ENCODE measurements at regions not wholly inside any gene's neighbourhood (a gene's known extent, or its start where the extent isn't known, plus 50 kb on each side); places are given as distances from the start of the nearest gene placed in this dataset.

DNA sequence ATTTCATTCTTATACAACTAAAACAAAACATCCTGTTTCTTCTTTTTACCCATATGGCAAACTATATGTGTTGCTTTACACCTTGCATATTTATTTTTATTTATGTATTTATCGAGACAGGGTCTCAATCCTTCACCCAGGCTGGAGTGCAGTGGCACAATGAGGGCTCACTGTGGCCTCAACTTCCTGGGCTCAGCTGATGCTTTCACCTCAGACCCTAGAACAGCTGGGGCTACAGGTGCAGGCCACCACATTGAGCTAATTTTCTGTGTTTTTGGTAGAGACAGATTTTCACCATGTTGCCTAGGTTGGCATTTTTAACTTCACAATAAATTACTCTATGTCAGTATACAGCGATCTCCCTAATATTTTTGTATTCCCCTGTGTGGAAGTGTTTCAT lies 522.0 kb downstream of the MBD2 start:
- no peaks in the 10 kb centered on the region for H3K9me3 Mint-ChIP-seq (ENCODE audit: unreplicated experiment)
- no peak for DNase-seq (ENCODE audit: low spot score)
- no peak overlapping the region for H3K4me3 Mint-ChIP-seq (ENCODE audit: unreplicated experiment)
- no peaks in the 10 kb centered on the region for H3K27me3 Mint-ChIP-seq (ENCODE audit: unreplicated experiment)
- no peak overlapping the region for H3K27ac Mint-ChIP-seq (ENCODE audit: unreplicated experiment)
- TF ChIP-seq, protein P1, sequence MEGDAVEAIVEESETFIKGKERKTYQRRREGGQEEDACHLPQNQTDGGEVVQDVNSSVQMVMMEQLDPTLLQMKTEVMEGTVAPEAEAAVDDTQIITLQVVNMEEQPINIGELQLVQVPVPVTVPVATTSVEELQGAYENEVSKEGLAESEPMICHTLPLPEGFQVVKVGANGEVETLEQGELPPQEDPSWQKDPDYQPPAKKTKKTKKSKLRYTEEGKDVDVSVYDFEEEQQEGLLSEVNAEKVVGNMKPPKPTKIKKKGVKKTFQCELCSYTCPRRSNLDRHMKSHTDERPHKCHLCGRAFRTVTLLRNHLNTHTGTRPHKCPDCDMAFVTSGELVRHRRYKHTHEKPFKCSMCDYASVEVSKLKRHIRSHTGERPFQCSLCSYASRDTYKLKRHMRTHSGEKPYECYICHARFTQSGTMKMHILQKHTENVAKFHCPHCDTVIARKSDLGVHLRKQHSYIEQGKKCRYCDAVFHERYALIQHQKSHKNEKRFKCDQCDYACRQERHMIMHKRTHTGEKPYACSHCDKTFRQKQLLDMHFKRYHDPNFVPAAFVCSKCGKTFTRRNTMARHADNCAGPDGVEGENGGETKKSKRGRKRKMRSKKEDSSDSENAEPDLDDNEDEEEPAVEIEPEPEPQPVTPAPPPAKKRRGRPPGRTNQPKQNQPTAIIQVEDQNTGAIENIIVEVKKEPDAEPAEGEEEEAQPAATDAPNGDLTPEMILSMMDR (IDR thresholded peaks at IDR 0.05; ENCODE audit: unreplicated experiment) = no peak
- no peaks in the 10 kb centered on the region for H3K36me3 Mint-ChIP-seq (ENCODE audit: low read depth, unreplicated experiment)
- peaks cover 6% of the 10 kb centered on the region for H3K4me1 Mint-ChIP-seq (ENCODE audit: unreplicated experiment)

DNA sequence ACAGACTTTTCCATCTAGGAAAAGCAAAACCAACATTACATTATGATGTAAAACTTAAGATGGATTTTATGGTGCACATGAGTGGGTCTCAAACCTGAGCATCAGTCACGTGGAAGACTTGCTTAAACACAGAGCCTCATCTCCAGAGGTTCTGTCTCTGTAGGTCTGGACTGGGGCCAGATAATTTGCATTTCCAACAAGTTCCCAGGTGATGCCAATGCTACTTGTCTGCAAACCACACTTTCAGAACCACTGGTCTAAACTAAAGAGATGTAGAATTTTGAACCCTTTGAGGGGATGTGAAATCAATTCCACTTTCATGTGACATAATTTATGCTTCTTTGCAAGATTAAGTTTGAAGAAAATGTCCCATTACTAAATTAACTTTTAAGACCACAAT lies 522.8 kb downstream of the MBD2 start:
- Mint-ChIP-seq H3K27ac (ENCODE audit: unreplicated experiment) (no peak overlapping the region), H3K27me3 (ENCODE audit: unreplicated experiment) (no peaks in the 10 kb centered on the region), H3K9me3 (ENCODE audit: unreplicated experiment) (no peaks in the 10 kb centered on the region), H3K4me1 (ENCODE audit: unreplicated experiment) (peaks cover 6% of the 10 kb centered on the region), H3K36me3 (ENCODE audit: low read depth, unreplicated experiment) (no peaks in the 10 kb centered on the region), H3K4me3 (ENCODE audit: unreplicated experiment) (no peak overlapping the region)
- DNase-seq (ENCODE audit: low spot score) = no peak
- TF ChIP-seq, protein P1 (IDR thresholded peaks at IDR 0.05; ENCODE audit: unreplicated experiment) = no peak

- Mint-ChIP-seq H3K27ac (ENCODE audit: unreplicated experiment) (no peak overlapping the region), H3K4me1 (ENCODE audit: unreplicated experiment) (peaks cover 6% of the 10 kb centered on the region), H3K9me3 (ENCODE audit: unreplicated experiment) (no peaks in the 10 kb centered on the region), H3K27me3 (ENCODE audit: unreplicated experiment) (no peaks in the 10 kb centered on the region), H3K4me3 (ENCODE audit: unreplicated experiment) (no peak overlapping the region), H3K36me3 (ENCODE audit: low read depth, unreplicated experiment) (no peaks in the 10 kb centered on the region)
- TF ChIP-seq, protein P1 (IDR thresholded peaks at IDR 0.05; ENCODE audit: unreplicated experiment) = no peak
- DNase-seq (ENCODE audit: low spot score) = peak; percentile 56
Observed at GRCh38 chr18:53698907-53699306, 525.6 kb downstream of the MBD2 start.

- H3K4me1 Mint-ChIP-seq (ENCODE audit: unreplicated experiment) = no peaks in the 10 kb centered on the region
- TF ChIP-seq, protein P1 (IDR thresholded peaks at IDR 0.05; ENCODE audit: unreplicated experiment) = no peak
Observed at GRCh38 chr18:53689886-53690285, 534.6 kb downstream of the MBD2 start.

GRCh38 chr18:53686965-53687364 lies 537.5 kb downstream of the MBD2 start:
- Mint-ChIP-seq H3K27me3 (ENCODE audit: unreplicated experiment) (no peaks in the 10 kb centered on the region), H3K4me3 (ENCODE audit: unreplicated experiment) (no peak overlapping the region), H3K36me3 (ENCODE audit: low read depth, unreplicated experiment) (no peaks in the 10 kb centered on the region), H3K27ac (ENCODE audit: unreplicated experiment) (no peak overlapping the region), H3K9me3 (ENCODE audit: unreplicated experiment) (no peaks in the 10 kb centered on the region), H3K4me1 (ENCODE audit: unreplicated experiment) (no peaks in the 10 kb centered on the region)
- DNase-seq (ENCODE audit: low spot score) = no peak
- TF ChIP-seq, protein P1 (IDR thresholded peaks at IDR 0.05; ENCODE audit: unreplicated experiment) = no peak

More at GRCh38 chr18:53689886-53690285, 534.6 kb downstream of the MBD2 start:
- Mint-ChIP-seq H3K9me3 (ENCODE audit: unreplicated experiment) (no peaks in the 10 kb centered on the region), H3K36me3 (ENCODE audit: low read depth, unreplicated experiment) (no peaks in the 10 kb centered on the region), H3K4me3 (ENCODE audit: unreplicated experiment) (no peak overlapping the region), H3K27ac (ENCODE audit: unreplicated experiment) (no peak overlapping the region), H3K27me3 (ENCODE audit: unreplicated experiment) (no peaks in the 10 kb centered on the region)
- DNase-seq (ENCODE audit: low spot score) = no peak

All from endothelial cell (in vitro differentiated cells).